Natural killer cell (primary cell): ENCODE measurements at regions not wholly inside any gene's neighbourhood (a gene's known extent, or its start where the extent isn't known, plus 50 kb on each side); places are given as distances from the start of the nearest gene placed in this dataset.

Experiments
- ATAC-seq, 3 donors: fragments of 150-1000 bp in 2 of 3; fragments of 200-7000 bp in 1 of 3; cut with Tn5 transposase; 1 replicate in 1 of 3; 2 replicates in 2 of 3; pipeline ENCODE4 v1.10.0; 2021; ENCODE audit warnings: mild to moderate bottlenecking in 2 of 3, moderate library complexity in 2 of 3
- DNase-seq, 2 donors: peaks; one replicate each; pipeline versions ENCODE4 v3.0.0 to v3.0.0-alpha.2; 2013 to 2021; ENCODE audit warnings: mixed read lengths in 1 of 2
- H3K27ac ChIP-seq: one replicate; pipeline ENCODE4 v1.5.1; 2013; ENCODE audit warnings: mild to moderate bottlenecking, low read length
- H3K27me3 ChIP-seq: one replicate; pipeline ENCODE4 v1.6.1; 2013; ENCODE audit warnings: low read length; ENCODE audit not compliant: control insufficient read depth, insufficient read depth
- H3K36me3 ChIP-seq: one replicate; pipeline ENCODE4 v1.6.1; 2013; ENCODE audit warnings: low read length; ENCODE audit not compliant: control insufficient read depth, insufficient read depth
- H3K4me1 ChIP-seq: one replicate; pipeline ENCODE4 v1.6.1; 2013; ENCODE audit warnings: low read length; ENCODE audit not compliant: control insufficient read depth, insufficient read depth
- H3K4me3 ChIP-seq: one replicate; pipeline ENCODE4 v1.5.1; 2013; ENCODE audit warnings: low read length
- H3K9me3 ChIP-seq: one replicate; pipeline ENCODE4 v1.6.1; 2013; ENCODE audit warnings: low read length; ENCODE audit not compliant: control insufficient read depth, insufficient read depth
- H3K27ac Mint-ChIP-seq, 2 donors: one replicate each; pipeline ENCODE4 v1.8.0; 2022; ENCODE audit warnings: mild to moderate bottlenecking in 2 of 2, mixed read lengths in 2 of 2, moderate library complexity in 1 of 2
- H3K27me3 Mint-ChIP-seq, 2 donors: one replicate each; pipeline ENCODE4 v1.8.0; 2022; ENCODE audit warnings: low read depth in 2 of 2, mixed read lengths in 2 of 2
- H3K36me3 Mint-ChIP-seq: one replicate; pipeline ENCODE4 v1.8.0; 2022; ENCODE audit warnings: mixed read lengths
- H3K4me1 Mint-ChIP-seq, 2 donors: one replicate each; pipeline ENCODE4 v1.8.0; 2022; ENCODE audit warnings: mixed read lengths in 2 of 2
- H3K4me3 Mint-ChIP-seq: one replicate; pipeline ENCODE4 v1.8.0; 2022; ENCODE audit warnings: mild to moderate bottlenecking, moderate library complexity, mixed read lengths
- H3K9me3 Mint-ChIP-seq, 2 donors: one replicate each; pipeline ENCODE4 v1.8.0; 2022; ENCODE audit warnings: mixed read lengths in 2 of 2
- CTCF ChIP-seq: fragments of 200-600 bp; IDR thresholded peaks from one replicate; pipeline ENCODE4 v1.8.0; 2022; ENCODE audit warnings: antibody characterized with exemption
- WGBS: methylation state at CpG from one replicate; pipeline ENCODE4 v1.1.7; 2013; ENCODE audit warnings: missing lambda C conversion rate; ENCODE audit not compliant: insufficient coverage; 5-methylcytosine and 5-hydroxymethylcytosine counted together
- intact Hi-C: fragments of 100-400 bp; cut with micrococcal nuclease; formaldehyde crosslinking; loops from one replicate; pipeline ENCODE4 v1.14.2; 2022

DNA sequence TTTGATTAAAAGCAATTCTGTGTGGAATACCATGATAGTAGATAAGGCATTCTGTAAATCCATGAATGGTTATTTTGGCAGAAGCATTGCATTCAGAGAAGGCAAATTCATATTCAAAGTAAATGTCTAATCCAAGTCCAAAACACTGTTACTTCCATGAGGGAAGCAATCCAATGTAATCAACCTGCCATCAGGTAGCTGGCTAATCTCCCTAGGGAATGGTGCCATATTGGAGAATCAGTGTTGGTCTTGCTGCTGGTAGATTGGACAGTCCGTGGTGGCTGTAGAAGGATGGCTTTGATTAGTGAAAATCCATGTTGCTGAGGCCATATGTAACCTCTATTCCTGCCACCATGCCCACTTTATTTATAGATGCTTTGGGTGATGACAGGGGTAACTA lies 72.1 kb upstream of the TNIK start:
- no peaks in the 10 kb centered on the region for H3K36me3 Mint-ChIP-seq
- H3K27ac Mint-ChIP-seq, result no peak overlapping the region
- H3K27me3 Mint-ChIP-seq, result no peaks in the 10 kb centered on the region
- 100% methylated on average over 1 of the region's 1 CpG for WGBS
- Histone ChIP-seq H3K27ac (no peak overlapping the region), H3K4me1 (no peaks in the 10 kb centered on the region), H3K4me3 (no peak overlapping the region), H3K36me3 (no peaks in the 10 kb centered on the region), H3K27me3 (no peaks in the 10 kb centered on the region), H3K9me3 (no peaks in the 10 kb centered on the region)
- no peak overlapping the region for H3K4me3 Mint-ChIP-seq
- DNase-seq (no peak), ATAC-seq (no peak)
- intact Hi-C loops, result no loop called here
- H3K4me1 Mint-ChIP-seq, result no peaks in the 10 kb centered on the region
- no peaks in the 10 kb centered on the region for H3K9me3 Mint-ChIP-seq
- TF ChIP-seq CTCF, result no peak

GRCh38 chr3:171531716-171532115 lies 71.5 kb upstream of the TNIK start:
- no peaks in the 10 kb centered on the region for H3K4me1 ChIP-seq
- WGBS, result 92% methylated on average over 2 of the region's 2 CpGs
- intact Hi-C loops, result no loop called here

GRCh38 chr3:171528102-171528501 lies 67.9 kb upstream of the TNIK start:
- Histone ChIP-seq H3K4me1 (no peaks in the 10 kb centered on the region), H3K9me3 (no peaks in the 10 kb centered on the region), H3K4me3 (no peak overlapping the region), H3K27ac (no peak overlapping the region), H3K36me3 (no peaks in the 10 kb centered on the region), H3K27me3 (no peaks in the 10 kb centered on the region)
- H3K4me1 Mint-ChIP-seq, result no peaks in the 10 kb centered on the region
- H3K4me3 Mint-ChIP-seq, result no peak overlapping the region
- no peaks in the 10 kb centered on the region for H3K9me3 Mint-ChIP-seq
- intact Hi-C loops, result no loop called here
- no peak for TF ChIP-seq CTCF
- no peak for ATAC-seq
- no peak for DNase-seq
- no peaks in the 10 kb centered on the region for H3K27me3 Mint-ChIP-seq
- no peaks in the 10 kb centered on the region for H3K36me3 Mint-ChIP-seq
- H3K27ac Mint-ChIP-seq, result no peak overlapping the region
- WGBS, result 100% methylated on average over 2 of the region's 2 CpGs

More at GRCh38 chr3:171531716-171532115, 71.5 kb upstream of the TNIK start:
- no peak overlapping the region for H3K27ac ChIP-seq
- H3K27me3 ChIP-seq, result no peaks in the 10 kb centered on the region
- H3K9me3 Mint-ChIP-seq, result no peaks in the 10 kb centered on the region
- no peak for ATAC-seq
- H3K36me3 Mint-ChIP-seq, result no peaks in the 10 kb centered on the region
- no peaks in the 10 kb centered on the region for H3K9me3 ChIP-seq
- no peak overlapping the region for H3K4me3 ChIP-seq
- H3K27me3 Mint-ChIP-seq, result no peaks in the 10 kb centered on the region
- no peaks in the 10 kb centered on the region for H3K4me1 Mint-ChIP-seq
- H3K27ac Mint-ChIP-seq, result no peak overlapping the region
- no peaks in the 10 kb centered on the region for H3K36me3 ChIP-seq
- no peak for DNase-seq
- no peak overlapping the region for H3K4me3 Mint-ChIP-seq
- no peak for TF ChIP-seq CTCF

DNA sequence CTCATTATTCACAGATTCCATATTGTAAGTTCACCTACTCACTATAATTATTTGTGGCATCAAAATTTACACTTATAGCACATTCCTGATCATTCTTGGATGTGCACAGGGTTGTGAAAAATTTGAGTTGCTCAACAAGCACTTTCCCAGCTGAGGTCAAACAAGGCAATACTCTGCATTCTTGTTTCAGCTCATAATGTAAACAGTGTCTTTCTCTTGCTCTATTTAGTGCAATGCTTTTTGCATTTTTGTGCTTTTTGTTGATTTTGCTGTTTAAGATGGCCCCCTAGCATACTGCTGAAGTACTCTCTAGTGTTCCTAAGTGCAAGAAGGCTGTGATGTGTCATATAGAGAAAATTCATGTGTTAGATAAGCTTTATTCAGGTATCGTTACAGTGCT lies 66.7 kb upstream of the TNIK start:
- DNase-seq (no peak), ATAC-seq (no peak)
- no peaks in the 10 kb centered on the region for H3K36me3 ChIP-seq
- intact Hi-C loops, result no loop called here
- H3K4me1 ChIP-seq, result no peaks in the 10 kb centered on the region
- no peak overlapping the region for H3K27ac ChIP-seq
- no peak for TF ChIP-seq CTCF
- H3K9me3 ChIP-seq, result no peaks in the 10 kb centered on the region
- WGBS, result no CpG with 5 or more reads among the region's 1 CpG
- H3K27me3 ChIP-seq, result no peaks in the 10 kb centered on the region
- Mint-ChIP-seq H3K27ac (no peak overlapping the region), H3K9me3 (no peaks in the 10 kb centered on the region), H3K4me1 (no peaks in the 10 kb centered on the region), H3K4me3 (no peak overlapping the region), H3K27me3 (no peaks in the 10 kb centered on the region), H3K36me3 (no peaks in the 10 kb centered on the region)
- H3K4me3 ChIP-seq, result no peak overlapping the region
